Kidney glomerular epithelial cell (primary cell): ENCODE measurements at regions not wholly inside any gene's neighbourhood (a gene's known extent, or its start where the extent isn't known, plus 50 kb on each side); places are given as distances from the start of the nearest gene placed in this dataset.
"Not testable (repeated sequence)": the region's sequence is repeated elsewhere in the genome, so short reads cannot be mapped to it uniquely, and the experiment has no call there.

Source experiments
- DNase-seq: peaks from one replicate; lab custom pipeline; 2025; lab: John Stamatoyannopoulos, UW

DNA sequence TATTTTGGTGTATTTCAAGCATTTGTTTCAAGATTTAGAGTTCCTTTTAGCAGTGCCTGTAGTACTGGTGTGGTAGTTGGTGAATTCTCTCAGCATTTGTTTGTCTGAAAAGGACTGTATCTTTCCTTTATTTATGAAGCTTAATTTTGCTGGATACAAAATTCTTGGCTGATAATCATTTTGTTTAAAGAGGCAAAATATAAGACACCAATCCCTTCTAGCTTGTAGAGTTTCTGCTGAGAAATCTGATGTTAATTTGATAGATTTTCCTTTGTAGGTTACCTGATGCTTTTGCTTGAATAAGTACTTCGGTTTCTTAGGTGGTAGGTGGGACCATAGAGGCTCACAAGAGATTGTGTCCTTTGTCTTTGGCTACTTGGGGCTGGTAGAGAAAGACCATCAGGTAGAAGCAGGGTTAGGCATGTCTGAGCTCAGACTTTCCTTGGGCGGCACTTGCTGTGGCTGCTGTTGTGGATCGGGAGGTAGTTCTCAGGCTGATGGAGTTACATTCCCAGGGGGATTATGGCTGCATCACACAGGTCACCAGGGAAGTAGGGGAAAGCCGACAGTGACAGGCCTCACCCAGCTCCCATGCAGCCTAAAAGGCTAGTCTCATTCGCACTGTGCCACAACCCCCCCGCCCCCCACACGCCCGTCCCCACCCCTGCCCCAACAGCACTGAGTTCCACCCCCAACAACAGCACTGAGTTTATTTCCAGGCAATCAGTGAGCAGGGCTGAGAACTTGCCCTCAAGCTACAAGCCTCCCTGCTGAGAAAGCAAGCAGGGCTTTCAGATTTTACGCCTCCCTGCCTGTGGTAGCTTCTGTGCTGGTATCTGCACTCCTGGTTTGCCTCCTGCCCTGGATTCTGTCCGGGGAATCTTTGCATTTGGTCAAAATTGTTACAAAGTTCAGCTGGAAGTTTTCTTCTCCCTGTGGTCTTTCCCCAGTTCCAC lies 127.1 kb upstream of the GLRA1 start:
- DNase-seq: no peak

DNA sequence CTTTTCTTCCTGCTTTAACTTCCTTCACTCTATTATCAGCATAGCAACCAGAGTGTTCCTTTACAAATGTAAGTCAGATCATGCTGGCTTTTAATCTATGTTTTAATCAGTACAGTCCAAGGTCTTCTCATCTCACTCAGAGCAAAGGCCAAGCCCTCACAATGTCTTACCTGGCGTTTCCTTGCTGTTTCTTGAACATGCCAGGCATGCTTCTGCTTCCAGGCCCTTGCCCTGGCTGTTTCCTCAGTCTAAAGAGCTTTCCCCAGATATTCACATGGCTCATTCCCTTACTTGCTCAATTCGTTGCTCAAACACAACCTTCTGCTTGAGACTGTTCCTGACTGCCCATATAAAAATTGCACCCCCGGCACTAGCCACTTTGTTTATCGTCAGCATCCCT lies 121.7 kb upstream of the GLRA1 start:
- DNase-seq: no peak

DNA sequence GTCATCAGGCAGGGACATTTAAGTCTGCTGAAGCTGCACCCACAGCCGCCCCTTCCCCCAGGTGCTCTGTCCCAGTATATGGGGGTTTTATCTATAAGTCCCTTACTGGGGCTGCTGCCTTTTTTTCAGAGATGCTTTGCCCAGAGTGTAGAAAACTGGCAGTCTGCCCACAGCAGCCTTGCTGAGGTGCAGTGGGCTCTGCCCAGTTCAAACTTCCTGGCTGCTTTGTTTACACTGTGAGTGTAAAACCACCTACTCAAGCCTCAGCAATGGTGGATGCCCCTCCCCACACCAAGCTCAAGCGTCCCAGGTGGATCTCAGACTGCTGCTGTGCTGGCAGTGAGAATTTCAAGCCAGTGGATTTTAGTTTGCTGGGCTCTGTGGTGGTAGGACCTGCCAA lies 114.2 kb upstream of the GLRA1 start:
- not testable (repeated sequence) for DNase-seq

DNA sequence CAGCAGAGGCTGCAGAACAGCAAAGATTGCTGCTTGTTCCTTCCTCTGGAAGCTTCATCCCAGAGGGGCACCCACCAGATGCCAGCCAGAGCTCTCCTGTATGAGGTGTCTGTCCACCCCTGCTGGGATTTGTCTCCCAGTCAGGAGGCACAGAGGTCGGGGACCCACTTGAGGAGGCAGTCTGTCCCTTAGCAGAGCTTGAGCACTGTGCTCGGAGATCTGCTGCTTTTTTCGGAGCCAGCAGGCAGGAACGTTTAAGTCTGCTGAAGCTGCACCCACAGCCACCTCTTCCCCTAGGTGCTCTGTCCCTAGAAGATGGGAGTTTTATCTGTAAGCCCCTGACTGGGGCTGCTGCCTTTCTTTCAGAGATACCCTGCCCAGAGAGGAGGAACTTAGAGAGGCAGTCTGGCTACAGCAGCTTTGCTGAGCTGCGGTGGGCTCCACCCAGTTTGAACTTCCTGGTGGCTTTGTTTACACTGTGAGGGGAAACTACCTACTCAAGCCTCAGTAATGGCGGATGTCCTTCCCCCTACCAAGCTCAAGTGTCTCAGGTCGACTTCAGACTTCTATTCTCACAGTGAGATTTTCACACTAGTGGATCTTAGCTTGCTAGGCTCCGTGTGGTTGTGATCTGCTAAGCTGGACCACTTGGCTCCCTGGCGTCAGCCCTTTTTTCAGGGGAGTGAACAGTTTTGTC lies 101.8 kb upstream of the GLRA1 start:
- not testable (repeated sequence) for DNase-seq

DNA sequence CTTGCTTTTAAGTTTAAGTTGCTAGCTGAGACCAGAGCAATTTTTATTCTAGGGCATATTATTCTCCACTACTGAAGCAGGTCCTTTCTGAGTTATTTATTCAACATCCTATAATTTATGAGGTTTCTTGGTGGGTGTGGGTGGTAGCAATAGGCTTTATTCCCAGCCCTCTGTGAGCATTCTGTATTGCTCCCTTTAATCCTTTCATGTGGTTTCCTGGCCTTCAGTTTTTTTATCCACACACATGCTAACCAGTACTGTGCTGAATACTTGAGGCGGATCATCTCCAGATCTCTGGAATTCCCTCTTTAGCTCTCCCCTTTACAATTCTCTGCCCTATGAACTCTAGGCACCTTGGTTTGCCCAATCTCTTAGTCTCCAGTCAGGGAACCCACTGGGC lies 91.8 kb upstream of the GLRA1 start:
- no peak for DNase-seq

DNA sequence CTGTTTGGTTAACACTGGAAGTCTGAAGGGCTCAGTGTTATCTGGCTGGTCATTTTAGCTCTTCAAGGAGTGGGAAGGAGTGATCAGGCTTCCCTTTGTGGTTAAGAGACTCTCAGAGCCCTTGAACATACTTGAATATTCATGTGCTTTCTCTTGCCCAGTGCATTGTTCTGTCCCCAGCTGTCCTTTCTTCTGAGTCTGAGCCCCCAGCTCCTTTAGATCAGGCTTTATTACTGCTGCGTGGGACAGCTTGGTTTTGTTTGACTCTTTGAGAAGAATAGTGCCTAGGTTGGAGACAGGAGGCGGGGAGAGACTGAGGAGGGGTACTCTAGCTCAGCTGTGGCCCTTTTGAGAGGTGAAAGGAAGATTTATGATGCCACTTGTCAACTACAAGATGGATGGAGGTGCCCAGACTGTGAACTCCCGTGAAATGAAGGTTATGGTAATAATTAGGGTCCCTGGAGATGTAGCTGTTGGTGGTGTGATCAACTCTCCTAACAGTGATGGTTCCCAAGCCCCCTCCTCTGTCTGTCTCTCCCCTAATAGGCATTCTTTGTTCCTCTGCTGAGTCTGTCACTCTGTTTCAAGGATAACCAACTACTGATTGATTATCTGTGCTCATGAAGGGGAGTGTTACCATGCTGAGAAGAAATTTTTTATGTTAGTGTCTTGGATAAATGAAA lies 83.1 kb upstream of the GLRA1 start:
- DNase-seq: no peak

DNA sequence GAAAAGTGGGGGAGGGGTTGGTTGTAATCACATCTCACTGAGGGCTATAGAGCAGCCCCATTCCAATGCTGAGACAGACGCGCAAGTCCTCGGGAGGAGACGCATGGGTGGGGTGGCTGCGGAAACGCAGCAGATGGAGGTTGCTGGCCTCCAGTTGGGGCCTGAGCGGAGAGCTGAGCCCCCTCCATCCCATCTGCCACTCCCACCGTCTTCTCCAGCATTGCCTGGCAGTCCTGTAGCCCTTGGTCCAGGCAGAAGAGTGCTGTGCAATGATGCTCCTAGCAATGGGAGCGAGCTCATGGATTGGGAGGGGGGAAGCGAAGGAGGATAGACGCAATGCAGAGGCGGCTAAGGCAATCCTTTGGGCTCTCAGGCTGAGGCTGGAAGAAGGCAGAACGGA lies 79.4 kb upstream of the GLRA1 start:
- DNase-seq: no peak
